Stimulated activated CD4-positive, alpha-beta T cell treated with anti-CD3 and anti-CD28 coated beads, TNF-alpha, amount 100 ng/mL, for 48 hours (primary cell): ENCODE measurements at regions not wholly inside any gene's neighbourhood (a gene's known extent, or its start where the extent isn't known, plus 50 kb on each side); places are given as distances from the start of the nearest gene placed in this dataset.
"Not testable (repeated sequence)": the region's sequence is repeated elsewhere in the genome, so short reads cannot be mapped to it uniquely, and the experiment has no call there.

Source experiments
- DNase-seq, 3 donors: peaks; one replicate each; pipeline ENCODE4 v3.0.0-alpha.2; 2020; ENCODE audit warnings: low read depth in 3 of 3

DNA sequence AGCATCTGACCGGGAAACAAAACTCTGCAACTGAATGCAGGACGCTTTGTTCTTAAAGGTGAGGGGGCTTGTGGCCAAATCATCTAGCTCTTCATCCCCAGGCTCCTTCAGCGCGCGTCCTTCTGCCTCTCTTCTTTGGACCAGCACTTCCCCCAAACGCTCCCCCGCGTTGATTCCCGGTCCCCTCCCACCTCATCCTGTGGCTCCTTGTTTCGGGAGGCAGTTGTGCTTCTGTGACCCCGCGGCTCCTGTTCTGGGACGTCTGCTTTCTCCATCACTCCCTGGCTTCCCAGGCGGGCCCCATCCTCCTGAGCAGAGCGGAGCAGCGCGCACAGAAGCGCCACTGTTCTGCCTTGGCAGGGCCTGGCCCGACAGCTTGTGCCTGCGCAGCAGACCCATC lies 109.7 kb upstream of the ZNG1E start:
- not testable (repeated sequence) for DNase-seq

DNA sequence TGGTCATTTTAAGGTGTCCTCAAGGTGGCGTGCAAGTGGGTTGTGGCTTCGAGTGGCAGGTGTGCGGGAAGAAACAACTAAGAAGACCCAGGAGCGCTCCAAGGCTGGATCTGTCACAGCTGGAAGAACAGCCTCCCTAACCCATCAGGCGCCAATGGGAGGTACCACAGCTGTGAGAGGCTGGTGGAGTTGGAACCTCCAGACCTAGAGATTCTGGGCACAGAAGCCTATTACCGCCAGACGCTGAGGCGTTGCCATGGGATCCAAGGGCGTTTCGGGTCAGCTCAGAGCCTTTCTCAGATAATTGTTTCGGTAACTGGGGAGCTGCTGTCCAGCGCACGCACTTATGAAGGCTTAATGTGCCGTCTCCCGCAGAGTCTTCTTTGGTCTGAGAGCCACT lies 156.7 kb upstream of the ZNG1E start:
- not testable (repeated sequence) for DNase-seq

DNA sequence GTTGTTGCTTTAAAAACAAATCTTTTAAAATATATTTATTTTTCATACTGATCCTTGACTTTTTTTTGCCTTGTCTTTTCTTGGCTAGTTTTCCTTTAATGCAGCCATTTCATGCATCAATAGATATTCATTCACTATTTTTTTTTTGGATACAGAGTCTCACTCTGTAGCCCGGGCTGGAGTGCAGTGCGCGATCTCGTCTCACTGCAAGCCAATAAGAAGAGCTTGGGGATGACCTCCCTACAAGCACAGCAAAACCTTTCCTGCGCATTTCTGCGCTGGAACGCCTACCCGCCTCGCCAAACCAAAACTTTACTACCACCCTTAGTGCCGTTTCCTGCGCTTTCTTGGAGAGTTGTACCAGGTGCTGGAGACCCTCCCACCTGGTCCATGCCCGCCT lies 161.3 kb upstream of the ZNG1E start:
- DNase-seq: not testable (repeated sequence)

GRCh38 chr9:65507897-65508296 lies 167.8 kb upstream of the ZNG1E start:
- DNase-seq: not testable (repeated sequence)

GRCh38 chr9:65504686-65505085 lies 171.0 kb upstream of the ZNG1E start:
- not testable (repeated sequence) for DNase-seq

GRCh38 chr9:65503696-65504095 lies 172.0 kb upstream of the ZNG1E start:
- not testable (repeated sequence) for DNase-seq

DNA sequence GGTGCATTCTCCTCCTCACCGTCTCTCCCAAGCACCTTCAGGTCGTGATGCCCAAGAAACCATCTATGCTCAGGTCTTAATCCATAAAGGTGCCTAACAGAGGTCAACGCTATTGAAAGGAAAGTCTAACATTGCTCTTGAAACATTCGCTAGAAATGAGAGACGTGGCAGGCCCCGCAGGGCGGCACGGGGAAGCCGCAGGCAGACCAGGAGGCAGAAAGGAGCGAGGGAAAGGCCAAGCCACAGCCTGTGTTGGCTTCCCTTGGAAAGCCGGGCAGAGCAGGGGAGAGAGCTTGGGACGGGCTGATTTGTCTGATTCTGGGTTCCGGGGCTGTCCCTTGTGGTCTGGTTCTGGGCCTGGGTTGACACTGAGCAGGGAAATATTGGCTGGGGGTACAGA lies 192.8 kb upstream of the ZNG1E start:
- DNase-seq: not testable (repeated sequence)

GRCh38 chr9:65481291-65481690 lies 194.4 kb upstream of the ZNG1E start:
- DNase-seq: not testable (repeated sequence)

DNA sequence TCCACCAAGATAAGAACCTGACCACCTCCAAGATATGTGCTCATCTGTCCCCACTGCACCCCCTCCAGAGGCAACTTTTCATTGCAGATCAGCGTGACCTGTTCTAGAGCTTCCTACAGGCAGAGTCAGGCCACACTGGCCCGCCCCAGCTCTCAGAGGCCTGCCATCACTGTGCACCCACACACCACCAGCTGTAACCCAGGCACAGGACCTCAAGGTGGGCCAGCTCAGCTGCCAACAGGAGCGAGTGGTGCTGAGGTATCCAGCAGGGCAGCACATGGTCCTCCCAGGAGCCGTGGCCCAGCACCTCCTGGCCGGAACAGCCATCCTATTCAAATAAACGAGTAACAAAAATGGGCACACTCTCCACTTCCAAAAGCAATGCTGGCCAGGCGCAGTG lies 189.9 kb upstream of the FOXD4L5 start:
- DNase-seq: not testable (repeated sequence)

DNA sequence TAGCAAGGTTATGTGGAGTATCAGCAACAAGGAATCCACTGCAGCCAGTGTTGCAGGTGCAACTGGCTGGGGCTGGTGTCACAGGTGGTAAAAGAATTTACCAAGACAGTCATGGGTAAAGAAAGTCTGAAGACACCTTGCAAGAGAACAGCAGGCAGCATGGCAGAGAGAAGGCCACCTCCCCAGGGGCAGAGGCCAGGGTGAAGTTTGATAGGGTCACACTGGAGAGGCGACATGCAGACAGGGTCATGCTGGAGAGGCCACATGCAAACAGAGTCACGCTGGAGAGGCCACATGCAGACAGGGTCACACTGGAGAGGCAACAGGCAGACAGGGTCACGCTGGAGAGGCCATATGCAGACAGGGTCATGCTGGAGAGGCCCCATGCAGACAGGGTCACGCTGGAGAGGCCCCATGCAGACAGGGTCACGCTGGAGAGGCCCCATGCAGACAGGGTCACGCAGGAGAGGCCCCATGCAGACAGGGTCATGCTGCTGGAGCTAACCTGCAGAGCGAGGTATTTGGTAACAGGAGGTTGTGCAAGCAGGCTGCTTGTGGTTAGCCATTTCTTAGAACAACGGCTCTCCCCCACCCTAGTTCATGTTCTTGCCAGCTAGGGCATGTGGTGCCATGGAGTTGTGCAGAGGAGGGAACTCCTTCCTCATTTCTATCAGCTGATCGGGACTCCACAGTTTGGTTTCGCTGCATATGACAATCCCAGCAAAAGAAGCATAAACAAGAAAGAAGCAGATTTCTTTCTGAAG lies 188.2 kb upstream of the FOXD4L5 start:
- DNase-seq: not testable (repeated sequence)

DNA sequence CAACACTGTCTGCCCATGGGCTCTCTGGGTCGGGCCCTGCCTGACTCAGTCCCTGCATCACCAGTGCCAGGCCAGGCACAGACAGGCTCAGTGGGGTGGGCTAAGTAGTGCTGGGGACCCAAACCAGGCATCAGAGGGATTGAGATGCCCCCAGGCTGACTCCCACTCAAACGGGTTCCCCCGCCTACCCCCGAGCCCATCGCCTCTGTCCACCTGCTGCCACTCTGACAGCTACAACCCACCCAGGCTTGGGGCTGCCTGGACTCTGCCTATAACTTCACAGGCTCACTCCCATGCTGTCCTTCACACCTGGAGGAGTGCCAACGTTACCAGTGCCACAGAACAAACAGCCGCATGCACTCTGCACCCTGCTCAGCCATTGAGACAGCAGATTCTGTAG lies 186.1 kb upstream of the FOXD4L5 start:
- DNase-seq: not testable (repeated sequence)

DNA sequence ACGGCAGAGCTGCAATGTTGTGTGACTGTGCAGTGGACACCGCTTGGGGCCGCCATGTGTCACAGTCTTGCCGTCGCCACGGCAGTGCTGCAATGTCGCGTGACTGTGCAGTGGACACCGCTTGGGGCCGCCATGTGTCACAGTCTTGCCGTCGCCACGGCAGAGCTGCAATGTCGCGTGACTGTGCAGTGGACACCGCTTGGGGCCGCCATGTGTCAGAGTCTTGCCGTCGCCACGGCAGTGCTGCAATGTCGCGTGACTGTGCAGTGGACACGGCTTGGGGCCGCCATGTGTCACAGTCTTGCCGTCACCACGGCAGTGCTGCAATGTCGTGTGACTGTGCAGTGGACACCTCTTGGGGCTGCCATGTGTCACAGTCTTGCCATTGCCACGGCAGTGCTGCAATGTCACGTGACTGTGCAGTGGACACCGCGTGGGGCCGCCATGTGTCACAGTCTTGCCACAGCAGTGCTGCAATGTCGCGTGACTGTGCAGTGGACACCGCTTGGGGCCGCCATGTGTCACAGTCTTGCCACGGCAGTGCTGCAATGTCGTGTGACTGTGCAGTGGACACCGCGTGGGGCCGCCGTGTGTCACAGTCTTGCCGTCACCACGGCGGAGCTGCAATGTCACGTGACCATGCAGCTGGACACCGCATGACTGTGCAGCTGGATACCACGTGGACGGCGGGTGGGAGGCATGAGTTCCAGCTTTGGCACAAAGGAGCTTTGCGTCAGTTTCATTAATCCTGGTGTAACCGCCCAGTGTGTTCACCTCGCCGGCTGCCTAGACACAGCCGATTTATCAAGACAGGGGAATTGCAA lies 182.1 kb upstream of the FOXD4L5 start:
- not testable (repeated sequence) for DNase-seq

DNA sequence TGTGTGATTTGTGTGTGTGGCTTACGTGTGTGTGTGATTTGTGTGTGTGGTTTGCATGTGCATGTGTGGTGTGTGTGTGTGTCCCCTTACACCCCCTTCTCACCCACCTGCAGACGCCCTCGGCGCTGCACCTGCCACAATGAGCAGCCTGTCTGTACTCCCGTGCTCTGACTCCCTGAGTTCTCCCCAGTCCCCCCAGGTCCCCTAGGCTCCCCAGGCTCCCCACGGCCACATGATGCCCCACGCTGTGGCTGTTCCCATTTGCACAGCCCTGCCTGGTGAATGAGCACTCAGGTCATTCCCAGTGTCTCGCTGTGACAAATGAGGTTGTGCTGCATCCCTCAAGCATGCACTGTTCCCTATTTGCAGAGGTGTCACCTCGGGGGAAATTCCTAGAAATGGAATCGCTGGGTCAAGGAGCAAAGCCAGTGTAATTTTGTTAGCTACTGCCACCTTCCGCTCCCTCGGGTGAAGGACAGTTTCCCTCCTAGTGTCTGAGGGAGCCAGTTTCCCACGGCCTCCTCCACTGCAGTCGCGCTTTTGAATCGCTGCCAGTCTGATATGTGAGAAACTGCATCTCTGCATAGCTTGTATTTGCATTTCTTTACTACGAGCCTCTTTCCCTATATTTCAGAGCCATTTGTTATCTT lies 180.4 kb upstream of the FOXD4L5 start:
- not testable (repeated sequence) for DNase-seq

- DNase-seq: not testable (repeated sequence)
Observed at GRCh38 chr9:65462476-65462875, 177.5 kb upstream of the FOXD4L5 start.

DNA sequence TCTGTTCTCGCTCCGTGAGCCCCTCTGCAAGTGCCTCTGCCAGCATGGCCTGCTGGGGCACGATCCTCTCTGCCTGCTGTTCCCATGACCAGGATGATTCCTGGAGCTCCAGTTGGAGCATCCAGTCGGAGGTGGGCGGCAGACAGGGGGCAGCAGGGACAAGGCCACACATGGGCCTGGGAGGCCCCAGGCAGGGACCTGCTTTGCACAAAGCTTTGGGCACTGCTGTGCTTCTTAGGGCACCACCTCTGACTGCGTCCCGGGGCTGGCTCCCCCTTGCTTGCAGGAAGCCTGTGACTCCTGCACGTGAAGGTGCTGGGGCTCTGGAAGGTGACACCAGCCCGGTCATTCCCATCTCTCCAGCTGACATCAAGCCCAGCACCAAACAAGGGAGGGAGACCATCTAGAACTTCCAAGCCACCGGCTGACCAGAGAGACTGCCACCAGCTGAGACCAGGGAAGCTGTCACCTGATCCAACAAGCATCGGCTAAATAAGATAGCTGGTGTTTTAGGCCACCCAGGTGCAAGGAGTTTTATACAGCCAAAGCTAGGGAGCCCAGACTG lies 174.8 kb upstream of the FOXD4L5 start:
- no peak for DNase-seq

- DNase-seq: no peak
Observed at GRCh38 chr9:65458992-65459391, 174.0 kb upstream of the FOXD4L5 start.

GRCh38 chr9:65458465-65458864 lies 173.5 kb upstream of the FOXD4L5 start:
- DNase-seq: no peak

- not testable (repeated sequence) for DNase-seq
Observed at GRCh38 chr9:65456991-65457390, 172.0 kb upstream of the FOXD4L5 start.

- DNase-seq: not testable (repeated sequence)
Observed at GRCh38 chr9:65455751-65456647, 171.0 kb upstream of the FOXD4L5 start.

- DNase-seq: not testable (repeated sequence)
Observed at GRCh38 chr9:65455136-65455535, 170.1 kb upstream of the FOXD4L5 start.

DNA sequence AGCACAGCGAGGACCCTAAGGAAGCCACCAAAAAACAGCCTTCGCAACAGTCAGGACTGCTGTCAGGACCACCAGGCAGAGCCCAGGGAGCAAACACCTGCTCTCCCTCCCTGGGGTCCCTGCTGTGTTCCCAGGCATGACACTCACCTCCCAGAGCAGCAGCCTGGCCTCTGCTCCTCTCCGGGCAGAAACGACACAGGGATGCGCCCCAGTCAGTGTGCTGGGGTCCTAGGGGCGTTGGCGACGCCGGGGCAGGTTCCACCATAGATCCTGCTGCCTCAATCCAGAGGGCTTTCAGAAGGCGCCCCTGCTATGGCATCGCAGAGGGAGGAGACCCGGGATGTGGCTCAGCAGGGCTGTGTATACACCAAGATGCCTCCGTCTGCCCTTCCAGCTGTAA lies 169.7 kb upstream of the FOXD4L5 start:
- not testable (repeated sequence) for DNase-seq
